ENCODE measurements at regions not wholly inside any gene's neighbourhood (a gene's known extent, or its start where the extent isn't known, plus 50 kb on each side); places are given as distances from the start of the nearest gene placed in this dataset.

- DNase-seq (ENCODE audit: insufficient read length, low spot score) (no peak), FAIRE-seq (no peak)
- TF ChIP-seq POLR2A (IDR thresholded peaks at IDR 0.05; ENCODE audit: low read depth, low read length), result no peak
These were observed 115.2 kb downstream of the DDIT4L start for GRCh38 chr4:100075056-100075455.

GRCh38 chr4:100071506-100071905 is 118.8 kb downstream of the DDIT4L start:
- no peak for TF ChIP-seq POLR2A (IDR thresholded peaks at IDR 0.05; ENCODE audit: low read depth, low read length)
- DNase-seq (ENCODE audit: insufficient read length, low spot score) (no peak), FAIRE-seq (no peak)

- DNase-seq (ENCODE audit: insufficient read length, low spot score) (no peak), FAIRE-seq (no peak)
- no peak for TF ChIP-seq POLR2A (IDR thresholded peaks at IDR 0.05; ENCODE audit: low read depth, low read length)
These were observed 119.4 kb downstream of the DDIT4L start for GRCh38 chr4:100070868-100071267.

GRCh38 chr4:100069207-100069606 is 119.1 kb upstream of the H2AZ1 start:
- no peak for FAIRE-seq
- DNase-seq (ENCODE audit: insufficient read length, low spot score), result no peak
- TF ChIP-seq POLR2A (IDR thresholded peaks at IDR 0.05; ENCODE audit: low read depth, low read length), result no peak

GRCh38 chr4:100067255-100067654 is 117.2 kb upstream of the H2AZ1 start:
- no peak for FAIRE-seq
- TF ChIP-seq POLR2A (IDR thresholded peaks at IDR 0.05; ENCODE audit: low read depth, low read length), result no peak
- DNase-seq (ENCODE audit: insufficient read length, low spot score), result no peak

- FAIRE-seq, result no peak
- no peak for TF ChIP-seq POLR2A (IDR thresholded peaks at IDR 0.05; ENCODE audit: low read depth, low read length)
- DNase-seq (ENCODE audit: insufficient read length, low spot score), result no peak
These were observed 113.3 kb upstream of the H2AZ1 start for GRCh38 chr4:100063355-100063754.

- FAIRE-seq, result no peak
- DNase-seq (ENCODE audit: insufficient read length, low spot score), result no peak
- no peak for TF ChIP-seq POLR2A (IDR thresholded peaks at IDR 0.05; ENCODE audit: low read depth, low read length)
These were observed 112.8 kb upstream of the H2AZ1 start for GRCh38 chr4:100062921-100063320.

- DNase-seq (ENCODE audit: insufficient read length, low spot score), result no peak
- no peak for FAIRE-seq
- TF ChIP-seq POLR2A (IDR thresholded peaks at IDR 0.05; ENCODE audit: low read depth, low read length), result no peak
These were observed 111.8 kb upstream of the H2AZ1 start for GRCh38 chr4:100061835-100062234.

GRCh38 chr4:100060765-100061416 is 110.8 kb upstream of the H2AZ1 start:
- DNase-seq (ENCODE audit: insufficient read length, low spot score) (no peak), FAIRE-seq (no peak)
- no peak for TF ChIP-seq POLR2A (IDR thresholded peaks at IDR 0.05; ENCODE audit: low read depth, low read length)

- TF ChIP-seq POLR2A (IDR thresholded peaks at IDR 0.05; ENCODE audit: low read depth, low read length), result no peak
- DNase-seq (ENCODE audit: insufficient read length, low spot score), result no peak
- FAIRE-seq, result no peak
These were observed 109.4 kb upstream of the H2AZ1 start for GRCh38 chr4:100059467-100059866.

GRCh38 chr4:100056701-100057100 is 106.6 kb upstream of the H2AZ1 start:
- no peak for DNase-seq (ENCODE audit: insufficient read length, low spot score)
- FAIRE-seq, result no peak

GRCh38 chr4:100054071-100054470 is 104.0 kb upstream of the H2AZ1 start:
- TF ChIP-seq POLR2A (IDR thresholded peaks at IDR 0.05; ENCODE audit: low read depth, low read length), result no peak
- FAIRE-seq (no peak), DNase-seq (ENCODE audit: insufficient read length, low spot score) (no peak)

More at GRCh38 chr4:100056701-100057100, 106.6 kb upstream of the H2AZ1 start:
- TF ChIP-seq POLR2A (IDR thresholded peaks at IDR 0.05; ENCODE audit: low read depth, low read length), result no peak

- DNase-seq (ENCODE audit: insufficient read length, low spot score), result no peak
- FAIRE-seq, result peak; percentile 6
- TF ChIP-seq POLR2A (IDR thresholded peaks at IDR 0.05; ENCODE audit: low read depth, low read length), result no peak
These were observed 99.8 kb upstream of the H2AZ1 start for GRCh38 chr4:100049872-100050271.

- no peak for TF ChIP-seq POLR2A (IDR thresholded peaks at IDR 0.05; ENCODE audit: low read depth, low read length)
- no peak for DNase-seq (ENCODE audit: insufficient read length, low spot score)
- FAIRE-seq, result no peak
These were observed 92.6 kb upstream of the H2AZ1 start for GRCh38 chr4:100042711-100043110.

GRCh38 chr4:100042235-100042634 is 92.2 kb upstream of the H2AZ1 start:
- no peak for DNase-seq (ENCODE audit: insufficient read length, low spot score)
- no peak for FAIRE-seq

GRCh38 chr4:100041646-100042045 is 91.6 kb upstream of the H2AZ1 start:
- DNase-seq (ENCODE audit: insufficient read length, low spot score) (no peak), FAIRE-seq (no peak)
- TF ChIP-seq POLR2A (IDR thresholded peaks at IDR 0.05; ENCODE audit: low read depth, low read length), result no peak

More at GRCh38 chr4:100042235-100042634, 92.2 kb upstream of the H2AZ1 start:
- no peak for TF ChIP-seq POLR2A (IDR thresholded peaks at IDR 0.05; ENCODE audit: low read depth, low read length)

Measured in H54 (cell line).